ENCODE measurements at regions not wholly inside any gene's neighbourhood (a gene's known extent, or its start where the extent isn't known, plus 50 kb on each side); places are given as distances from the start of the nearest gene placed in this dataset.

DNA sequence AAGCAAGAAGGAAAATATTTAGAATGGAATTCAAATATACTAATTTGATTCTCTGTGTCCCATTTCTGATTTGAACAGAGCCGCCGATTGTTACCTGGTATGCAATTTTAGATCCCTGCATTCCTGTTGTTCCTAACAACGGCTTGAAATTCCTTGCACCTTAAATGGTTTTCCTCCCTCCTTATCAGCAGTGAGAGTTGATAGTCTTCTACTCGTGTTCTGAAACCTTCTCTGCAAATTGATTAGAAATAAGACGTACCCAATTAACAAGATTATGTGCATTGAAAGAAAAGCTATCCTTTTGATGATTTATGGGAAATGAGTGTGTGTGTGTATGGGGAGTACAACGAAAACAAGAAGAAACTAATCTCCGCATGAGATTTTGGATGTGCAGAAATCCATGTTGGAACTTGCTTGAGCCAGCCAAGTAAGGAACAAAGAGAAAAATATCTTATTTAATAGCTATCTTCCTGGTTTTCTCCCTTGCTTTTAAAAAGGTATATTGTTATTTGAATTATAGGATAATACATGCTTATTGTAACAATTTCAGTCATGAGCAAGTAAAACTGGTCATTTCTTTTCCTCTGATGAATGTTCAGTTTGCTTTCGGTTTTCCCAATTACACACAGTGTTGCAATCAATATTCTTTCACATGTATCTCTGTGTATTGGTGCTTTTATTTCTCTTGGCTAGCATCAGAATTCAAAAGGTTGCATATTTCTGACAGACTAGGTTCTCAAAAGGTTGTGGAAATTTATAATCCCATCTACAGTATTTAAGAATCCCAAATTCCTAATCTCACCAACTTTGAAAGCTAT lies 211.1 kb upstream of the ACTBL2 start:
- TF ChIP-seq, protein P1, sequence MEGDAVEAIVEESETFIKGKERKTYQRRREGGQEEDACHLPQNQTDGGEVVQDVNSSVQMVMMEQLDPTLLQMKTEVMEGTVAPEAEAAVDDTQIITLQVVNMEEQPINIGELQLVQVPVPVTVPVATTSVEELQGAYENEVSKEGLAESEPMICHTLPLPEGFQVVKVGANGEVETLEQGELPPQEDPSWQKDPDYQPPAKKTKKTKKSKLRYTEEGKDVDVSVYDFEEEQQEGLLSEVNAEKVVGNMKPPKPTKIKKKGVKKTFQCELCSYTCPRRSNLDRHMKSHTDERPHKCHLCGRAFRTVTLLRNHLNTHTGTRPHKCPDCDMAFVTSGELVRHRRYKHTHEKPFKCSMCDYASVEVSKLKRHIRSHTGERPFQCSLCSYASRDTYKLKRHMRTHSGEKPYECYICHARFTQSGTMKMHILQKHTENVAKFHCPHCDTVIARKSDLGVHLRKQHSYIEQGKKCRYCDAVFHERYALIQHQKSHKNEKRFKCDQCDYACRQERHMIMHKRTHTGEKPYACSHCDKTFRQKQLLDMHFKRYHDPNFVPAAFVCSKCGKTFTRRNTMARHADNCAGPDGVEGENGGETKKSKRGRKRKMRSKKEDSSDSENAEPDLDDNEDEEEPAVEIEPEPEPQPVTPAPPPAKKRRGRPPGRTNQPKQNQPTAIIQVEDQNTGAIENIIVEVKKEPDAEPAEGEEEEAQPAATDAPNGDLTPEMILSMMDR (IDR thresholded peaks at IDR 0.05; ENCODE audit: poor library complexity), result no peak
- TF ChIP-seq EZH2phosphoT487 (IDR thresholded peaks at IDR 0.05; ENCODE audit: low read depth, severe bottlenecking, unreplicated experiment), result no peak

Measured in hepatocyte (in vitro differentiated cells).